K562 (cell line): ENCODE measurements at regions not wholly inside any gene's neighbourhood (a gene's known extent, or its start where the extent isn't known, plus 50 kb on each side); places are given as distances from the start of the nearest gene placed in this dataset.

Experiments used
- ARID1B ChIP-seq: fragments of 450-650 bp; IDR thresholded peaks from 2 replicates; pipeline ENCODE4 v1.6.1; 2016; ENCODE audit warnings: antibody characterized with exemption, mild to moderate bottlenecking, inconsistent platforms
- BACH1 ChIP-seq: fragments of 200-800 bp; sonication (Bioruptor generic); IDR thresholded peaks from 2 replicates; pipeline ENCODE4 v1.6.1; 2016; ENCODE audit warnings: missing genetic modification characterization, missing compliant biosample characterization
- BCL6 ChIP-seq: fragments of 250-450 bp; sonication (Bioruptor Pico); IDR thresholded peaks from 2 replicates; pipeline ENCODE4 v1.4.0; 2020
- BRD4 ChIP-seq: fragments of 200-600 bp; sonication (generic); IDR thresholded peaks from 2 replicates; pipeline ENCODE4 v1.6.1; 2017; ENCODE audit warnings: inconsistent platforms
- FOXJ2 ChIP-seq: fragments of 200-800 bp; sonication (Bioruptor generic); IDR thresholded peaks from 2 replicates; pipeline ENCODE4 v1.6.1; 2016; ENCODE audit warnings: missing genetic modification characterization, missing compliant biosample characterization
- GABPB1 ChIP-seq: sonication (generic); formaldehyde crosslinking; IDR thresholded peaks from 2 replicates; pipeline ENCODE4 v1.8.0; 2022; ENCODE audit warnings: mild to moderate bottlenecking, missing genetic modification reagents
- GATAD2B ChIP-seq: fragments of 450-650 bp; IDR thresholded peaks from 2 replicates; pipeline ENCODE4 v1.6.1; 2017; ENCODE audit warnings: mild to moderate bottlenecking, borderline replicate concordance
- GTF2A2 ChIP-seq: IDR thresholded peaks from 2 replicates; pipeline ENCODE4 v1.6.1; 2016; ENCODE audit warnings: mild to moderate bottlenecking, missing genetic modification characterization, missing compliant biosample characterization
- IFI16 ChIP-seq: fragments of 250-450 bp; sonication (Bioruptor Pico); IDR thresholded peaks from 2 replicates; pipeline ENCODE4 v2.1.2; 2022; ENCODE audit warnings: mild to moderate bottlenecking, inconsistent platforms
- KLF13 ChIP-seq: fragments of 450-650 bp; IDR thresholded peaks from 2 replicates; pipeline ENCODE4 v1.6.1; 2016; ENCODE audit warnings: missing genetic modification characterization, low read depth, mild to moderate bottlenecking, missing compliant biosample characterization, moderate library complexity, borderline replicate concordance
- MBD2 ChIP-seq: sonication (generic); IDR thresholded peaks from 2 replicates; pipeline ENCODE4 v1.6.1; 2016; ENCODE audit warnings: low read depth, borderline replicate concordance
- MED1 ChIP-seq: sonication (generic); formaldehyde crosslinking; IDR thresholded peaks from 2 replicates; pipeline ENCODE4 v1.8.1; 2023; ENCODE audit warnings: missing genetic modification reagents, borderline replicate concordance
- MIER1 ChIP-seq: fragments of 450-650 bp; IDR thresholded peaks from 2 replicates; pipeline ENCODE4 v1.6.1; 2016; ENCODE audit warnings: antibody characterized with exemption, mild to moderate bottlenecking, low read depth
- MTA3 ChIP-seq: fragments of 450-650 bp; formaldehyde crosslinking; IDR thresholded peaks from 2 replicates; pipeline ENCODE4 v1.6.1; 2017; ENCODE audit warnings: mild to moderate bottlenecking, borderline replicate concordance
- PCBP2 ChIP-seq: fragments of 200-400 bp; formaldehyde crosslinking; IDR thresholded peaks from 2 replicates; pipeline ENCODE4 v1.6.1; 2018; ENCODE audit warnings: low read length, low read depth, mild to moderate bottlenecking, moderate library complexity; ENCODE audit not compliant: poor library complexity, severe bottlenecking
- POU5F1 ChIP-seq: fragments of 150-350 bp; IDR thresholded peaks from 2 replicates; pipeline ENCODE4 v1.6.1; 2014; ENCODE audit warnings: borderline replicate concordance, low read length, low read depth, mild to moderate bottlenecking; ENCODE audit not compliant: partially characterized antibody
- RBM22 ChIP-seq: fragments of 200-400 bp; formaldehyde crosslinking; IDR thresholded peaks from 2 replicates; pipeline ENCODE4 v1.6.1; 2018; ENCODE audit warnings: low read length, low read depth; ENCODE audit not compliant: poor library complexity, severe bottlenecking
- RNF2 ChIP-seq: sonication (generic); IDR thresholded peaks from 2 replicates; pipeline ENCODE4 v1.6.1; 2016
- SMARCA4 ChIP-seq: fragments of 450-650 bp; IDR thresholded peaks from 2 replicates; pipeline ENCODE4 v1.6.1; 2016
- ZEB2 ChIP-seq: fragments of 450-650 bp; IDR thresholded peaks from 2 replicates; pipeline ENCODE4 v1.6.1; 2016
- ZNF133 ChIP-seq: fragments of 250-450 bp; sonication (Bioruptor Pico); IDR thresholded peaks from 2 replicates; pipeline ENCODE4 v1.4.0; 2020; ENCODE audit warnings: mild to moderate bottlenecking
- ZNF311 ChIP-seq: fragments of 250-450 bp; sonication (Bioruptor Pico); IDR thresholded peaks from 2 replicates; pipeline ENCODE4 v1.4.0; 2020; ENCODE audit warnings: mild to moderate bottlenecking, moderate library complexity
- ZNF561 ChIP-seq: fragments of 450-650 bp; formaldehyde crosslinking; conservative IDR thresholded peaks from 2 replicates; pipeline ENCODE4 v1.4.0; 2020; ENCODE audit warnings: mild to moderate bottlenecking, moderate library complexity
- ZNF583 ChIP-seq: fragments of 250-450 bp; sonication (Bioruptor Pico); IDR thresholded peaks from 2 replicates; pipeline ENCODE4 v1.4.0; 2020
- TF ChIP-seq, protein P1 (sequence below), 2 experiments: fragments of 450-650 bp; conservative IDR thresholded peaks; 2 replicates each; pipeline ENCODE4 v1.6.1; 2017; ENCODE audit warnings: mild to moderate bottlenecking in 2 of 2, moderate library complexity in 2 of 2
- TF ChIP-seq, protein P2 (sequence below): sonication (generic); formaldehyde crosslinking; IDR thresholded peaks from 2 replicates; pipeline ENCODE4 v1.8.1; 2023; ENCODE audit warnings: mild to moderate bottlenecking, missing genetic modification reagents

DNA sequence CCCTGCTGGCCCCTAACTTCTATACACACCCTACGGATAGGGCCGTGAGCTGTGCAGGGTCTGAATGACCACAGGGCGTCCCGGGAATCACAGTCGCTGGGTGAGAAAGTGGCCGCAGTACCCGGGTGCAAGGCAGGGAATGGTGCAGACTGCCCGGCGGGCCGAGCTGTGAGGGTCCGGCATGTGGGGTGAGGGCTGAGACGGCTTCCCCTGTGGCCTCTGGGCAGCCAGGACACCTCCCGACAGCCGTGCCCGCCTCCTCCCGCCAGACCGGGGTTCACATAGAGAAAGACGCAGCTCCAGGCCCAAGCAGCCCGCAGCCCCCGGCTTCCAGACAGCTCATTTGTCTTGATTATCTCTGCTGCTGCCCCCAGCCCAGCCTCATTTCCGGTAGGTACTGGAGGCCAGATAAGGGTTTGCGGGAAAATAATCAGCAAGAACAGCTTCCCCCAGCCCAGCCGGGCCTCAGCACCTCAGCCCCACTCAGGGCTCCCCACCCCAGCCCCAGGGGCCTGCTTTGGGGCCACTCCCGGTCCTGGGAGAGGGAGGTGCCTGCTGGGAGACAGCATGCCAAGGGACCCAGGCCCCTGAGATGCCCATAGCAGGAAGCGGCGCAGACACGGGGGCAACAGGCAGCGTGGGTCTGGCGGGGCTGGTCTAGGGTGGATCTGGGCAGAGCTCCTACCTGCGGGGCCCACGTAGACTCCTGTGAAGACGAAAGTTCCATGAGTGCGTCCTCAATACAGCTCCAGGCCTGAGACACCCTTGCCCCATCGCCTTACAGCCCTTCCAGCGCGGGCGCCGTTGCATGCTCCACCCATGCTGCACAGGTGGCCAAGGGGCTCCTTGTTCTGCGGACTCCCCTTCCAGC lies 123.1 kb downstream of the BRD1 start (continued):
- TF ChIP-seq, protein P1, sequence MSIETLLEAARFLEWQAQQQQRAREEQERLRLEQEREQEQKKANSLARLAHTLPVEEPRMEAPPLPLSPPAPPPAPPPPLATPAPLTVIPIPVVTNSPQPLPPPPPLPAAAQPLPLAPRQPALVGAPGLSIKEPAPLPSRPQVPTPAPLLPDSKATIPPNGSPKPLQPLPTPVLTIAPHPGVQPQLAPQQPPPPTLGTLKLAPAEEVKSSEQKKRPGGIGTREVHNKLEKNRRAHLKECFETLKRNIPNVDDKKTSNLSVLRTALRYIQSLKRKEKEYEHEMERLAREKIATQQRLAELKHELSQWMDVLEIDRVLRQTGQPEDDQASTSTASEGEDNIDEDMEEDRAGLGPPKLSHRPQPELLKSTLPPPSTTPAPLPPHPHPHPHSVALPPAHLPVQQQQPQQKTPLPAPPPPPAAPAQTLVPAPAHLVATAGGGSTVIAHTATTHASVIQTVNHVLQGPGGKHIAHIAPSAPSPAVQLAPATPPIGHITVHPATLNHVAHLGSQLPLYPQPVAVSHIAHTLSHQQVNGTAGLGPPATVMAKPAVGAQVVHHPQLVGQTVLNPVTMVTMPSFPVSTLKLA (conservative IDR thresholded peaks at IDR 0.05) = 0 out of 4 replicates have a peak, but pooled peaks of 1 of the 2 experiments have one; percentile 19
- TF ChIP-seq IFI16 (CRISPR knock-in tag) (no peak), MTA3 (no peak), ZEB2 (no peak), MBD2 (peak; percentile 66; the same call in 1 of the 2 replicates), POU5F1 (no peak), PCBP2 (no peak), KLF13 (tag) (no peak), GABPB1 (CRISPR knock-in tag) (no peak), ZNF133 (CRISPR knock-in tag) (no peak), ARID1B (peak; percentile 97), ZNF311 (CRISPR knock-in tag) (0 out of 2 replicates have a peak, but pooled peaks have one; percentile 18), RBM22 (no peak), MIER1 (no peak), MED1 (no peak), FOXJ2 (tag) (no peak), BRD4 (no peak), ZNF583 (CRISPR knock-in tag) (no peak), BCL6 (no peak), ZNF561 (CRISPR knock-in tag) (no peak), GATAD2B (0 out of 2 replicates have a peak, but pooled peaks have one; percentile 38), SMARCA4 (peak; percentile 84), RNF2 (peak; percentile 82), GTF2A2 (tag) (no peak), BACH1 (no peak)
- TF ChIP-seq, protein P2, sequence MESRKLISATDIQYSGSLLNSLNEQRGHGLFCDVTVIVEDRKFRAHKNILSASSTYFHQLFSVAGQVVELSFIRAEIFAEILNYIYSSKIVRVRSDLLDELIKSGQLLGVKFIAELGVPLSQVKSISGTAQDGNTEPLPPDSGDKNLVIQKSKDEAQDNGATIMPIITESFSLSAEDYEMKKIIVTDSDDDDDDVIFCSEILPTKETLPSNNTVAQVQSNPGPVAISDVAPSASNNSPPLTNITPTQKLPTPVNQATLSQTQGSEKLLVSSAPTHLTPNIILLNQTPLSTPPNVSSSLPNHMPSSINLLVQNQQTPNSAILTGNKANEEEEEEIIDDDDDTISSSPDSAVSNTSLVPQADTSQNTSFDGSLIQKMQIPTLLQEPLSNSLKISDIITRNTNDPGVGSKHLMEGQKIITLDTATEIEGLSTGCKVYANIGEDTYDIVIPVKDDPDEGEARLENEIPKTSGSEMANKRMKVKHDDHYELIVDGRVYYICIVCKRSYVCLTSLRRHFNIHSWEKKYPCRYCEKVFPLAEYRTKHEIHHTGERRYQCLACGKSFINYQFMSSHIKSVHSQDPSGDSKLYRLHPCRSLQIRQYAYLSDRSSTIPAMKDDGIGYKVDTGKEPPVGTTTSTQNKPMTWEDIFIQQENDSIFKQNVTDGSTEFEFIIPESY = no peak
